T-helper 1 cell treated with Interleukin-12 subunit alpha and Interleukin-12 subunit beta and Interleukin-4 antibody, amounts not matched to agents 30 μg/mL and 1 μg/mL, for 36 hours (primary cell): ENCODE measurements at regions not wholly inside any gene's neighbourhood (a gene's known extent, or its start where the extent isn't known, plus 50 kb on each side); places are given as distances from the start of the nearest gene placed in this dataset.

Source experiments
- H3K27ac Mint-ChIP-seq: one replicate; pipeline ENCODE4 v1.8.0; 2021; ENCODE audit warnings: mild to moderate bottlenecking, mixed read lengths
- H3K27me3 Mint-ChIP-seq: one replicate; pipeline ENCODE4 v1.8.0; 2021; ENCODE audit warnings: low read depth, mixed read lengths
- H3K36me3 Mint-ChIP-seq: one replicate; pipeline ENCODE4 v1.8.0; 2021; ENCODE audit warnings: low read depth, mixed read lengths
- H3K4me1 Mint-ChIP-seq: one replicate; pipeline ENCODE4 v1.8.0; 2021; ENCODE audit warnings: low read depth, mixed read lengths
- H3K4me3 Mint-ChIP-seq: one replicate; pipeline ENCODE4 v1.8.0; 2021; ENCODE audit warnings: mild to moderate bottlenecking, moderate library complexity, mixed read lengths
- H3K9me3 Mint-ChIP-seq: one replicate; pipeline ENCODE4 v1.8.0; 2021; ENCODE audit warnings: mixed read lengths

DNA sequence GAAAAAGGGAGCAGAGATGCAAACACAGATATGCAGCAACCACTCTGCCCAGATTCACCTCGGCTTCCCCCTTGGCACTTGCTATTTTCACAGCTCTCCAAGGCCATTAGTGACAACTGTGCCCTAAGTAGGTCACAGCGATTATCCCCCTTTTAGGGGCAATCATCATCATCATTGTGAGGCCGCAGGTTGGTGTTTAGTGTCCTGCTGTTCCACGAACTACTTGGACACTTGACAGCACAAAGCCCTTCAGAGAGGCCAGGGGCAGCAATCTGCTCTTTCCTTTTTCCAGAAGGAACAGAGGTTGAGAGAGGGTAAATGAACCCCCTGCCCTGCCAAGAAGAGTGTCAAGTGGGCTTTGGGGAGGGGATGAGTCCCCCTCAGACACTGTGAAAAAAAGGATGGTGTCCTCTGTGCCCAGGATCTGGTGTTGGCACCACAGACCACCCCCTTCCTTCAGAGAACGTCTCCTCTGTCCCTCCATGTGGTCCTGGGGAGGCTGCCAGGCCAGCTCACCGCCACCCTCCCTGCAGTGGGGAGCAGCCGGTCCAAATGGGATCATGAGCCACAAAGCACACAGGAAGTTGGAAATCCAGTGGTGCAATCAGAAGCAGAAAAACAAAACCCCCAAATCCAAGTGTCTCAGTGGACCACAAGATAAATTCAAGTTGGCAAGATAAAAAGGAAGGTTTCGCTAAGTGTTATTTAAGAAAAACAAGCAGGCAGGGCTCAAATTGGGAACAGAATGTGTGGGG, 78.4 kb upstream of the MED9 start:
- Mint-ChIP-seq H3K9me3 (no peaks in the 10 kb centered on the region), H3K4me1 (peaks cover 9% of the 10 kb centered on the region), H3K4me3 (no peak overlapping the region), H3K27me3 (peaks cover 4% of the 10 kb centered on the region), H3K27ac (no peak overlapping the region), H3K36me3 (no peaks in the 10 kb centered on the region)

DNA sequence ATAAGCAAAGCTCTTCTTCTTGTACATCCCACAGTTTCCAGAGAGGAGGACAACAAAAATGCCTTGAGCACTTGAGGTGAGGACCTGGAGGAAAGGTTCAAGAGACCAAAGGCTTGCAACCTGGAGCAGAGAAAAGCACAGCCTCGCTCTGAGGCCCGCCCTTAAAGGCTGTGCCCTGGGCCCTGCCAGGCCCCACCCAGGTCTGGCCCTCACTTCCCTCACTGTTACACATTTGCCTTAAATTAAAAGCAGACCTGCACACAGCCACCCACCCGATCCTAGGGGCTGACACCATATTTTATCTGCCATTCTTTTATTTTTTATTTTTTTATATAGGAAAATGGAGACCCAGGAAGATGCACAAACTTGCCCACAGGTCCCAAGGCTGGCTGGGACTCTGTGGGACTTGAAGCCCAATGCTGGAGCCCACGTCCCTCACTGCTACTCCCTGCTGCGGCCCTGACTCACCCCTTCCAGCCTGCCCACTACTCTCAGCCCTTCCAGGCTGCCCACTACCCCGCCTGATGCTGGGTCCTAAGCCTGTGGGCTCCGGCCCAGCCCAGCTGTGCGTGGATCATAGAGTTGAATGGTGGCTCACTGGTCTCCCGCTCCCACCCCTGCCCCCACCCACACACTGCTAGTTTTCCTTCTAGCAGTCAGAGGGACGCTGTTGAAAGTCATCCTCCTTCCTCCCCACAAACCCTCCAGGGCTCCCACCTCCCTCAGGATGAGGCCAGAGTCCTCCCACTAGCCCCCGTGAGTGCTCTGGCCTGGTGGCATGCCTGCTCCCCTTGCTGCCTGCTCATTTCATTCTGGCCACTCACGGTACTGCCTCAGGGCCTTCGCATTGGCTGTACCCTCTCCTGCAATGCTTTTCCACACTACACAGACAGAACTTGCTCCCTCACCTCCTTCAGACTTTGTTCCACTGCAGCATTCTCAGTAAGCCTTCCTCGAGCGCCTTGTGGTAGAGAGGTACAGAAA, 77.6 kb upstream of the MED9 start:
- Mint-ChIP-seq H3K9me3 (no peaks in the 10 kb centered on the region), H3K4me1 (peaks cover 16% of the 10 kb centered on the region), H3K36me3 (no peaks in the 10 kb centered on the region), H3K27me3 (peaks cover 4% of the 10 kb centered on the region), H3K27ac (no peak overlapping the region), H3K4me3 (no peak overlapping the region)

DNA sequence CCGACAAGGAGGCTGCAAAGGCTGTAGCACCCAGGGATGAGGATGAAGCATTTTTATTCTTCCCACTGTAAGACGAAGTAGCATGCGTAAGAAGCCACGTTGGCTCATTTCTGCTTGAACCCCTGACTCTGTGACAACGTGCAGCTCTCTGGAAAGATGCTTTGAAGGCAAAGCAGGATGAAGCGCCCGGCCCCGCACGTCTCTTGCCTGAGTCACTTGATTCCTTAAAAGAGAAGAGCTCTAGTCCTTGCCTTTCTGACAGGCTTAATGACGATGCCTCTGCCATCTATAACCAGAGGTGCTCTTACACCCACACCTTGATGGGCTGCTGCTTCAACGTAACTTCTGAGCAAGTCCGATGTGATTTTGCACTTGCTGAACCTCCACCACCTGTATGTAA, 76.7 kb upstream of the MED9 start:
- Mint-ChIP-seq H3K4me3 (no peak overlapping the region), H3K9me3 (no peaks in the 10 kb centered on the region), H3K36me3 (no peaks in the 10 kb centered on the region), H3K4me1 (peaks cover 16% of the 10 kb centered on the region), H3K27me3 (peaks cover 4% of the 10 kb centered on the region), H3K27ac (no peak overlapping the region)

DNA sequence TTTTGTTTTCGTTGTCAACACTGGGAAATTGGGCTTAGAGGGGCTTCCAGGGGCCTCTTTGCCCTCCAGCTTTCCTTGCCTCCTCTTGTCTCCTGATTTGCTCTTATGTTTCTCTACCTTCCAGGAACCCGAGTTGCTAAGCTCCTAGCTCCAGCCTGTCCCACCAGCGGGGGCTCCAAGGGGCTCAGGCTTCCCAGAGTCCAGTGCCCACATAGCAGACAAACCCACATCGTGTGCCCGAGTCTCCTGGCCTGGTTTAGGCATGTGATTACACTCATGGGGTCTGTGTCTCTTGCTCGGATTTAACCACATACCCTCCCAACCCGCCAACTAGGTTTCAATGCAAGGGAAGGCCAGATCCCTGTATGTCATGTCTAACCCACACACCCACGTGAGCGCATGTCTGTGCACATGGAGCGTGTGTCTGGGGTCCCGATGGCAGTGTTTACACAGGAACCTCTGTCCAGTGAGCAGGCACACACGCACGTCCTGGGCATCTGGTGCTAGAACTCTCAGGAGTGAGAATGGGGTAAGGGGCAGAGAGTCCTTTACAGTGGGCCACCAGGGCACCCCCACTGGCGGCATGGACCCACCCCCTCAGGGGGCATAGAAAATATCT, 76.1 kb upstream of the MED9 start:
- no peak overlapping the region for H3K27ac Mint-ChIP-seq
- H3K4me1 Mint-ChIP-seq = peaks cover 16% of the 10 kb centered on the region
- H3K27me3 Mint-ChIP-seq = peaks cover 4% of the 10 kb centered on the region
- H3K36me3 Mint-ChIP-seq = no peaks in the 10 kb centered on the region
- H3K9me3 Mint-ChIP-seq = no peaks in the 10 kb centered on the region
- H3K4me3 Mint-ChIP-seq = no peak overlapping the region

DNA sequence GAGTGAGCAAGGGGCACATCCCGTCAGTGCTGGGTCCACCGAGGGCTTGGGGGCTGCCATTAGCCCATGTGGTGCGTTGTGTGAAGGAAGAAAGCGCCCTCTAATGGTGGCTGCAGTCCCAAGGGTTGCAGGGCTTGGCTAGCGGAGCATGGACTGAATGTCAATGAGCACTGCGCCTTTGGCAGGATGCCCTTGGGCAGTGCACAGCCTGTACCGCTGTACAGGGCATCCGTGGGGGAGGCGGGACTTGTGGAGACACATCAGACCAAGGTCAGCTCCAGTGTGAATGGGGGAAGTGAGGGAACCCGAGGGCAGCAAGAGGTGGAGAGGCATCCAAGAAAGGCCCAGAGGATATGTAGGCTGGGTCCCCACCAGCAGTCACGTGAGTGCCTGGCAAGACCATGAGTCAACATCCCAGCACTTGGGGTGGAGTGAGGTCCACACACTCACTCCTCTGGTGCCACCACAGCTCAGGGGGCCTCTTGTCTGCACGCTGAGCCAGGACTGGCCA, 75.5 kb upstream of the MED9 start:
- Mint-ChIP-seq H3K9me3 (no peaks in the 10 kb centered on the region), H3K27me3 (peaks cover 4% of the 10 kb centered on the region), H3K4me1 (peaks cover 16% of the 10 kb centered on the region), H3K27ac (no peak overlapping the region), H3K36me3 (no peaks in the 10 kb centered on the region), H3K4me3 (no peak overlapping the region)

DNA sequence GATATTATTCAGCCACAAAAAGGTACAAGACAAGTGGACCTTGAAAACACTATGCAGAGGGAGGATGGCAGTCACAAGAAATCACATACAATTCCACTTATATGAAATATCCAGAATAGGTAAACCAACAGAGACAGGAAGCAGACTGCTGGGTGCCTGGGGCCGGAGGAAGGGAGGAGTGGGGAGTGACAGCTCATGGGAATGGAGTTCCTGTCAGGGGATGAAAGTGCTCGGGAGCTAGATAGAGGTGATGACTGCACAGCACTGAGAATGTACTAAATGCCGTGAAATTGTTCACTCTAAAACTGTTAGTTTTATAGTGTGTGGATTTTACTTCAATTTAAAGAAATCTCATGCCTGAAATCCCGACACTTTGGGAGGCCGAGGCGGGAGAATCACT, 74.2 kb upstream of the MED9 start:
- Mint-ChIP-seq H3K27ac (no peak overlapping the region), H3K9me3 (no peaks in the 10 kb centered on the region), H3K4me3 (no peak overlapping the region), H3K36me3 (no peaks in the 10 kb centered on the region), H3K4me1 (peaks cover 14% of the 10 kb centered on the region), H3K27me3 (peaks cover 4% of the 10 kb centered on the region)

DNA sequence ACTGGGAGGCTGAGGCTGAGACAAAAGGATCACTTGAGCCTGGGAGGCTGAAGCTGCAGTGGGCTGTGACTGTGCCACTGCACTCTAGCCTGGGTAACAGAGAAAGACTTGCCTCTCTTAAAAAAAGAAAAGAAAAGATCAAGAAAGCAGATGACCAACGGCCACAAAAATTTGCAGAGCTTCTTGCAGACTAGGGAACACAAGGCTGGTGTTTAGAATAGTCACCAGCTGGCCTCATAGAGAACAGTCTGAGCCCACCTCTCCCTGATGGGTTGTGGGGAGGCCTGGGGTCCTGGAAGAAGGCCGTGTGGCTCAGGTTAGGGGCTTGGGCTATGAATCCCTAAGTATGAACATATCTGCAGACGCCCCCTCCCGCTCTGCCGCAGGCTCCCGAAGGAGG, 73.7 kb upstream of the MED9 start:
- H3K27ac Mint-ChIP-seq = no peak overlapping the region
- H3K4me1 Mint-ChIP-seq = peaks cover 17% of the 10 kb centered on the region
- H3K36me3 Mint-ChIP-seq = no peaks in the 10 kb centered on the region
- peaks cover 4% of the 10 kb centered on the region for H3K27me3 Mint-ChIP-seq
- no peaks in the 10 kb centered on the region for H3K9me3 Mint-ChIP-seq
- H3K4me3 Mint-ChIP-seq = peak overlapping the region; percentile 9

DNA sequence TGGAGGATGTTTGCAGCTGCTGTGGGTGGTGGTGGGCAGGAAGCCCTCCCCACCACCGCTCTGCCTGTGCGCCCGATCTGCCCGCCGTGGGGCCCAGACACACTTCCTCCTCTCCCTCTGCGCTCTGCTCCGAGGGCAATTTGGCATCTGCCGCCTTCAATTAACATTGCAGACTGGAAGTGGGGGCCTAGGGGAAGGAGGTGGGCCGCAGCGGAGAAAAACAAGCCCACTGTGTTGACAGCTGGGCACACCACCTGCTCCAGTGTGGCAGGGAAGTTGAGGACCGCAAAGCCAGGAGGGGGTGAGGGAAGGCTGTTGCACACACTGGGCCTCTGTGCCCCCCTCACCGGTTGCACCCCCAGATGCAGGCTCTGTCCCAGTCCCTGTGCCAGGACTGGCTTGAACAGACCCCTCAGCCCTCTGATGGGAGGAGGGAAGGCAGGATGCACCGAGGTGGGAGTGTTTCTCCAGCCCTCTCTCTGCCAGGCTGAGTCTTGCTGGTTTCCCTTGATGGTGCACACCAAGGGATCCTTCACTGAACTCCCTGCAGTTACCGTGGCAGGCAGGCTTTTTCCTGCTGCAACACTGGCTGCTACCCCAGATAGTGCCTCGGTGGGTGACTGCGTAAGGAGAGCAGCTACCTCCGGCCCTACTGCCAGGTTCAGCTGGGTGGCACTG, 72.8 kb upstream of the MED9 start:
- Mint-ChIP-seq H3K36me3 (no peaks in the 10 kb centered on the region), H3K27ac (peak overlapping the region; percentile 26), H3K4me1 (peaks cover 21% of the 10 kb centered on the region), H3K27me3 (peaks cover 4% of the 10 kb centered on the region), H3K9me3 (no peaks in the 10 kb centered on the region), H3K4me3 (peak overlapping the region; percentile 21)

DNA sequence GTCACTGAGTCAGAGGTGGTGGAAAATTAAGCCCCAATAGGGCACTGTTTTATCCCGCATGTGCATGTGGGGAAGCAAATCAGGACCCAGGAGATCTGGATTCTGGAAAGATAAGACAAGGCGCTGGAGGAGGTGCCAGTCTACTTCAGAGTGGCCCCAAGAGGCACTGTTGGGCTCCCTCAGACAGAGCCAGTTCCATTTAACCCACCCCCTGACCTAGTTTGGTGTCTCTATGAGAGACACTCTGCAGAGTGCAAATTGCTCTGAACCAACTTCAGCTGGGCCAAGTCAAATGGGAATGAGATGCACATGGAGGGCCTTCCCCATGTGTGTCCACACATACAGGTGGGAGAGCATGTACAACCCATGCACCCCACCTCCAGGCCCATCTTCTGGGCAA, 71.1 kb upstream of the MED9 start:
- Mint-ChIP-seq H3K4me1 (peaks cover 24% of the 10 kb centered on the region), H3K4me3 (no peak overlapping the region)

DNA sequence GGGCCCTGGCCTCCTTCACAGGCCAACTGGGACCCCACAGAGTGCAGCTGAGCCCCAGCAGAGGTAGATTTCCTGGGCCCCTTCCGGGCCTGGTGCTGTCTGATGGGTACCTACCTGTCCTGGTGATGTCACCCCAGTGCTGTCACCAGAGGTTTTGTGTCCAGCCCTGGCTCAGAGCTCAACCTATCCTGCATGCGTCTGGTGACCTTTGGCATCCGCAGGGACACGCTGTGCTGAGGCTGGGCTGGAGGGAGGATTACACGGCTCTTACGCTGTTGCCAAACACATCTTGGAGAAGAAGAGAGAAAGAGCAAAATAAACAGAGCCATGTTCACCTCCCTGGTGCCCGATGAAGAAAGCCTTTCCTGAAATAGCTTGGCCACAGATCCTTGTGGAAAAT, 70.6 kb upstream of the MED9 start:
- H3K27ac Mint-ChIP-seq = no peak overlapping the region
- peaks cover 8% of the 10 kb centered on the region for H3K27me3 Mint-ChIP-seq
- no peaks in the 10 kb centered on the region for H3K9me3 Mint-ChIP-seq
- H3K4me1 Mint-ChIP-seq = peaks cover 24% of the 10 kb centered on the region
- no peak overlapping the region for H3K4me3 Mint-ChIP-seq
- no peaks in the 10 kb centered on the region for H3K36me3 Mint-ChIP-seq

More for the DNA sequence above, 71.1 kb upstream of the MED9 start:
- no peak overlapping the region for H3K27ac Mint-ChIP-seq
- H3K36me3 Mint-ChIP-seq = no peaks in the 10 kb centered on the region
- H3K9me3 Mint-ChIP-seq = no peaks in the 10 kb centered on the region
- peaks cover 8% of the 10 kb centered on the region for H3K27me3 Mint-ChIP-seq

DNA sequence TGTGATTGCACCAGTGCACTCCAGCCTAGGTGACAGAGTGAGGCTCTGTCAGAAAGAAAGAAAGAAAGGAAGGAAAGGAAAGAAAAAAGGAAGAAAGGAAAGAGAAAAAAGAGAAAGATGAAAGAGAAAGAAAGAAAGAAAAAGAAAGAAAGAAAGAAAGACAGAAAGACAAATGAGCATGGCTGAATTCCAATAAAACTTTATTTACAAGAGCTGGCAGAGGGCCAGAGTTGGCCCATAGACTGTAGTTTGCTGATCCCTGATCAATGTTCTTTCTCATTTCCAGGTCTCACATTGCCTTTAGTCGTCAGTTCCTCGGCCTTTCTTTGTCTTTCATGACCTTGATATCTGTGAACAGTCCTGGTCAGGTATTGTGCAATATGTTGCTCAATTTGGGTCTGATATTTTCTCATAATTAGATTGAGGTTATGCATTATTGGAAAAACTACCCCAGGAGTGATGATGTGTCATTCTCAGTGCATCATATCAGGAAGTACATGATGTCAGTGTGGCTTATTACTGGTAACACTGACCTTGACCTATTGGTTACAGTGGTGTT, 68.5 kb upstream of the MED9 start:
- Mint-ChIP-seq H3K27ac (peak overlapping the region; percentile 41), H3K36me3 (no peaks in the 10 kb centered on the region), H3K4me1 (peaks cover 18% of the 10 kb centered on the region), H3K4me3 (no peak overlapping the region), H3K9me3 (no peaks in the 10 kb centered on the region), H3K27me3 (peaks cover 6% of the 10 kb centered on the region)

DNA sequence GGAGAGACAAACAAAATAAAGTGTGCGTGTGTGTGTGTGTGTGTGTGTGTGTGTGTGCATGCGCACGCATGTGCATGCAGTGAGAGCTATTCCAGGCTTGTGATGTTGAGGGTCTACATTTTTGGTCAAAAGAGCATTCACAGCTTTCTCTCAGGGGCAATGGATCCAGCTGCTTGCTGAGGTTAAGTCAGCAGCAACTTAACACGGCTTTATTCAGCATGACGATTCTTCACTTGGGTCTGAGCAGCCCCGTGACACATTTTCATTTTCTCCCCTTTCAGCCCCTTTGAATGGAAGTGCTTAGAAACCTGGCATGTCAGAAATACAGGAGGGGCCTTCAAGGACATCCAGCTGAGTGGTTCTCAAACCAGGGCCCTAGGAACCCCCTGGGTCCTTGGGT, 66.4 kb upstream of the MED9 start:
- Mint-ChIP-seq H3K36me3 (no peaks in the 10 kb centered on the region), H3K4me1 (peaks cover 15% of the 10 kb centered on the region), H3K9me3 (peaks cover 7% of the 10 kb centered on the region), H3K27me3 (peaks cover 6% of the 10 kb centered on the region), H3K27ac (no peak overlapping the region), H3K4me3 (no peak overlapping the region)

DNA sequence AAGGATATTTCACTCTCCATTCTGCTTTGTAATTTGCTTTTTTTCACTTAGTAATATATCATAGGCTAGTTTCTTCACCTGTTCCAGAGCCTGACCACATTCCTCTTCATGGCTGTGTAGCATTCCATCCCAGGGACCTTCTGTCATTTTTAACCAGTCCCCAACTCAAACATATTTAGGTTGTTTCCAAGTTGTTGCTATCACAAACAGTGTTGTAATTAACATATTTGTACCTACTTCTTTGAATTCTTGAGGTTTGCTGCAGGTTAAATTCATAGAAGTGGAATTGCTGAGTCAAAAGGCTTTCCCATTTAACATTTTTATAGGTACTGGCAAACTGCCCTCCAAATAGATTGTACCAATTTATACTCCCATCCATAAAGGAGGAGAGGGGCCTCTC, 65.1 kb upstream of the MED9 start:
- Mint-ChIP-seq H3K4me1 (peaks cover 24% of the 10 kb centered on the region), H3K27ac (no peak overlapping the region), H3K4me3 (no peak overlapping the region), H3K36me3 (no peaks in the 10 kb centered on the region), H3K9me3 (peaks cover 7% of the 10 kb centered on the region), H3K27me3 (peaks cover 6% of the 10 kb centered on the region)

DNA sequence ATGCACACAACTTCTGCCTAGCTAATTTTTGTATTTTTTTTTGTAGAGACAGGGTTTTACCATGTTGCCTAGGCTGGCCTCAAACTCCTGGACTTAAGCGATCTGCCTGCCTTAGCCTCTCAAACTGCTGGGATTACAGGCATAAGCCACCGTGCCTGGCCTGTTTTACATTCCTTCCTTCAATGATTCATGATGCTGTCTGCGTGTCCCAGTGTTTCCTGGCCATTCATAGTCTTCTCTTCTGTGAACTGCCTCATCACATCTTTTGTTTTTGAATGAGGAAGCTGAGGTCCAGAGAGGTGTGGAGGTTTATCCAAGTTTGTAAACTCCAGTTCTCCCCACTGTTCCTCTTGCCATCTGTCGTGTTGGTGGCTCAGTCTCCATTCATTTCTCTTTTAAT, 64.5 kb upstream of the MED9 start:
- Mint-ChIP-seq H3K27ac (no peak overlapping the region), H3K9me3 (peaks cover 7% of the 10 kb centered on the region), H3K27me3 (peaks cover 6% of the 10 kb centered on the region), H3K36me3 (no peaks in the 10 kb centered on the region), H3K4me1 (peaks cover 29% of the 10 kb centered on the region), H3K4me3 (no peak overlapping the region)
